Natural killer cell treated with Interleukin-12 subunit alpha and Interleukin-12 subunit beta and Interleukin-15 and Interleukin-18, amount 100 ng/mL, for 72 hours (primary cell): ENCODE measurements at regions not wholly inside any gene's neighbourhood (a gene's known extent, or its start where the extent isn't known, plus 50 kb on each side); places are given as distances from the start of the nearest gene placed in this dataset.
"Not testable (repeated sequence)": the region's sequence is repeated elsewhere in the genome, so short reads cannot be mapped to it uniquely, and the experiment has no call there.

Source experiments
- ATAC-seq, 2 donors: fragments of 150-1000 bp; cut with Tn5 transposase in 1 of 2; sonication (Bioruptor Pico), chemical (Tn5 transposase) in 1 of 2; 2 replicates each; pipeline ENCODE4 v1.10.0; 2021
- DNase-seq: peaks from one replicate; pipeline ENCODE4 v3.0.0; 2022; ENCODE audit warnings: low spot score
- H3K27ac Mint-ChIP-seq, 2 donors: 1 replicate in 1 of 2; 2 replicates in 1 of 2; pipeline ENCODE4 v1.8.0; 2022; ENCODE audit warnings: mixed read lengths in 2 of 2, mild to moderate bottlenecking in 1 of 2, moderate library complexity in 1 of 2
- H3K27me3 Mint-ChIP-seq, 2 donors: 1 replicate in 1 of 2; 2 replicates in 1 of 2; pipeline ENCODE4 v1.8.0; 2022; ENCODE audit warnings: mixed read lengths in 2 of 2
- H3K36me3 Mint-ChIP-seq: one replicate; pipeline ENCODE4 v1.8.0; 2022; ENCODE audit warnings: mixed read lengths
- H3K4me1 Mint-ChIP-seq, 2 donors: 1 replicate in 1 of 2; 2 replicates in 1 of 2; pipeline ENCODE4 v1.8.0; 2022; ENCODE audit warnings: low read depth in 2 of 2, mixed read lengths in 2 of 2, mild to moderate bottlenecking in 1 of 2
- H3K4me3 Mint-ChIP-seq: one replicate; pipeline ENCODE4 v1.8.0; 2022; ENCODE audit warnings: mixed read lengths
- H3K9me3 Mint-ChIP-seq: 2 replicates; pipeline ENCODE4 v1.8.0; 2022; ENCODE audit warnings: mixed read lengths

- not testable (repeated sequence) for H3K4me3 Mint-ChIP-seq, H3K4me1 Mint-ChIP-seq
Observed at GRCh38 chr17:21470422-21470821, 94.3 kb downstream of the KCNJ12 start.

GRCh38 chr17:21470861-21471260 is 94.7 kb downstream of the KCNJ12 start:
- peaks cover 11 to 14% of the 10 kb centered on the region in 2 donors for H3K27me3 Mint-ChIP-seq
- H3K36me3 Mint-ChIP-seq = no peaks in the 10 kb centered on the region
- no peak overlapping the region for H3K4me3 Mint-ChIP-seq
- no peaks in the 10 kb centered on the region for H3K9me3 Mint-ChIP-seq
- no peak overlapping the region for H3K27ac Mint-ChIP-seq
- DNase-seq = no peak
- no peak for ATAC-seq
- H3K4me1 Mint-ChIP-seq = no peaks in the 10 kb centered on the region

More at GRCh38 chr17:21470422-21470821, 94.3 kb downstream of the KCNJ12 start:
- ATAC-seq, H3K36me3 Mint-ChIP-seq, DNase-seq, H3K9me3 Mint-ChIP-seq, H3K27ac Mint-ChIP-seq: not testable (repeated sequence)
- H3K27me3 Mint-ChIP-seq = peaks cover 7 to 11% of the 10 kb centered on the region in 2 donors

GRCh38 chr17:21474815-21475214 is 98.7 kb downstream of the KCNJ12 start:
- Mint-ChIP-seq H3K4me1 (no peaks in the 10 kb centered on the region), H3K27ac (no peak overlapping the region), H3K27me3 (peaks cover 16 to 22% of the 10 kb centered on the region in 2 donors), H3K36me3 (no peaks in the 10 kb centered on the region), H3K4me3 (no peak overlapping the region), H3K9me3 (no peaks in the 10 kb centered on the region)
- no peak for DNase-seq
- peak in 1 of 2 donors; percentile 36 for ATAC-seq

GRCh38 chr17:21475571-21475970 is 99.4 kb downstream of the KCNJ12 start:
- ATAC-seq (no peak), DNase-seq (no peak)
- H3K36me3 Mint-ChIP-seq = no peaks in the 10 kb centered on the region
- H3K27ac Mint-ChIP-seq = no peak overlapping the region
- no peak overlapping the region for H3K4me3 Mint-ChIP-seq
- H3K27me3 Mint-ChIP-seq = peaks cover 23 to 27% of the 10 kb centered on the region in 2 donors
- no peaks in the 10 kb centered on the region for H3K4me1 Mint-ChIP-seq
- H3K9me3 Mint-ChIP-seq = no peaks in the 10 kb centered on the region

DNA sequence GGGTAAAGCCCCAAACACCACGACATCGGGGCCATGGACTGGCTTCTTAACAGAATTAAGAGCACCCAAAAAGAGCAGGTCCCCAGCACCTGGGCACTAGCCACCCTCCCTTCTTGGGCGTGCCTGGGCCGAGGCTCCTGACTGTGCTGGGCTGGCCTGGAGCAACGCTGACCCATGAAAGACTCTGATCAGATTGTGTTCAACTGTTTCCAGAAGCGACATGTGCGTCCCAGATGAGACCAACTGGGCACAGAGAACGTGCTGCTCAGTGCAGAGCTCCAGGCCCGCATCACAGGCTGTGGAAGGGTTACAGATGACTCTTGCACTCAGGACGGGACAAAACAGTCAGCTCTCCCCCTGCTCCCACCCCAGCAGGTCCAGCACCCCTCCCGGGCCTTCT is 100.7 kb downstream of the KCNJ12 start:
- Mint-ChIP-seq H3K27me3 (peaks cover 19 to 34% of the 10 kb centered on the region in 2 donors), H3K4me1 (no peaks in the 10 kb centered on the region), H3K9me3 (no peaks in the 10 kb centered on the region), H3K4me3 (no peak overlapping the region), H3K27ac (no peak overlapping the region), H3K36me3 (no peaks in the 10 kb centered on the region)
- DNase-seq = no peak
- no peak for ATAC-seq

DNA sequence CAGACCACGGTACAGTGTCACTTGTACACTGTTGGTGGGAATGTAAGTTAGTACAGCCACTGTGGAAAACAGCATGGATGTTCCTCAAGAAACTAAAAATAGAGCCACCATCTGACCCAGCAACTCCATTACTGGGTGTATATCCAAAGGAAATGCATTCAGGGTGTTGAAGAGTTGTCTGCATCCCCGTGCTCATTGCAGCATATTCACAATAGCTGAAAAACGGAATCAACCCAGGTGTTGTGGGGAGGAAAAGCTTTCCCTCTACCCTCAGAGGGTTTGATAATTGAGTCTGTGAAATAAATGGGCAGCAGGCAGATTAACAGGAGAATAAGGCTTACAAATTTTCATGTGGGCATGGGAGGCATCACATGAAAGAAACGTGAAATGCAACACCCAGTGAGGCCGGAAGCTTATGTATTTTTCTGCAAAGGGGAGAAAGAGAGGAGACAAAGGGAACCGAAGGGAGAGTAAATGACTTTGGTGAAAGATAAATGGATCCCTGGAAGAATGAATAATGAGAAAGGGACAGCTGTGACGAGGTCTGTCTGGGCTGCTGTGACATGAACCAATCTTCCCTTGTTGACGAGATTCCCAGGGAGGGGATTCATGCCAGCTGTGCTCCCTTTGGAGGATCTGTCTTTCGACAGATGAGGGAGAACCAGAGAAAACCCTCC is 106.2 kb downstream of the KCNJ12 start:
- no peak overlapping the region for H3K4me3 Mint-ChIP-seq
- no peaks in the 10 kb centered on the region for H3K4me1 Mint-ChIP-seq
- DNase-seq = no peak
- no peaks in the 10 kb centered on the region for H3K9me3 Mint-ChIP-seq
- no peak for ATAC-seq
- H3K27me3 Mint-ChIP-seq = peaks cover 44 to 45% of the 10 kb centered on the region in 2 donors
- H3K27ac Mint-ChIP-seq = no peak overlapping the region
- H3K36me3 Mint-ChIP-seq = no peaks in the 10 kb centered on the region

- H3K27ac Mint-ChIP-seq, H3K9me3 Mint-ChIP-seq, H3K4me1 Mint-ChIP-seq: not testable (repeated sequence)
Observed at GRCh38 chr17:21488043-21488442, 111.9 kb downstream of the KCNJ12 start.

GRCh38 chr17:21493993-21494392 is 117.8 kb downstream of the KCNJ12 start:
- H3K4me1 Mint-ChIP-seq = no peaks in the 10 kb centered on the region
- no peak for ATAC-seq
- no peak for DNase-seq
- no peaks in the 10 kb centered on the region for H3K36me3 Mint-ChIP-seq
- no peaks in the 10 kb centered on the region for H3K9me3 Mint-ChIP-seq
- no peak overlapping the region for H3K4me3 Mint-ChIP-seq
- H3K27me3 Mint-ChIP-seq = peaks cover 7 to 8% of the 10 kb centered on the region in 2 donors
- H3K27ac Mint-ChIP-seq = no peak overlapping the region

More at GRCh38 chr17:21488043-21488442, 111.9 kb downstream of the KCNJ12 start:
- DNase-seq, ATAC-seq, H3K36me3 Mint-ChIP-seq, H3K4me3 Mint-ChIP-seq: not testable (repeated sequence)
- peaks cover 25% of the 10 kb centered on the region in 2 donors for H3K27me3 Mint-ChIP-seq

DNA sequence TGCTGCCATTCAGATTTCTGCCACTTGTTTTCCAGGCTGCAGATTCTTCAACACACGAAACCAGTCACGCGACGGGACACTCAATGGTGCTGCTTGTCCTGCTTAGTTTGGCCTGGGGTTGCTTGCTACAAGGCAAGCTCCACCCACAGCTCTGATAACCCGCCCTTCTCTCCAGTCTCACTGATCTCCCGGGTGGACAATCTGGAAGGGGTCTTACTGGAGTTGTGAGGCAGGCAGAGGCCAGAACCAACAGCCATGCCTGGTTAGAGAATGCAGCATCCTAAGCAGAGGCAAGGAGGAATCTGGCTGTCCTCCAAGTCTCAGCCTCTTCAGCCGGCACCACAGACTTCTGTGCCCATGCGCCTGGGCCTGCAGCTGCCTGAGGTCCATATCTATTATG is 119.1 kb downstream of the KCNJ12 start:
- Mint-ChIP-seq H3K4me3 (no peak overlapping the region), H3K27me3 (peaks cover 4 to 8% of the 10 kb centered on the region in 2 donors), H3K36me3 (no peaks in the 10 kb centered on the region), H3K27ac (no peak overlapping the region), H3K9me3 (no peaks in the 10 kb centered on the region), H3K4me1 (no peaks in the 10 kb centered on the region)
- DNase-seq (no peak), ATAC-seq (no peak)

DNA sequence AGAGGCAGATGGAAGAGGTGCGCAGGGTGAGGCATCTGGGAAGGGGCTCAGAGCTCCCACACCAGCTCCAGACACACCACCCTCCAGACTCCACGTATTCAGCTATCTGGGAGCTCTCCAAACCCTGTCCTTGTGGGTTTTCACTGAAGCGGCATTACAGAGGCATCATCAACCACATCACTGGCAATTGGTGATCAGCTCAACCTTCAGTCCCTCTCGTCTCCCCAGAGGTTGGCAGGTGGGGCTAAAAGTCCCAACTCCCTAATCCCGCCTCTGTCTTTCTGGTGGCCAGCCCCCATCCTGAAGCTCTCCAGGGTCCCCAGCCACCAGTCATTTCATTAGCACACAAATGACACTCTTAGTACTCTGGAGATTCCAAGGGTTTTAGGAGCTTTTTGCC is 123.9 kb downstream of the KCNJ12 start:
- no peak for ATAC-seq
- H3K36me3 Mint-ChIP-seq = no peaks in the 10 kb centered on the region
- DNase-seq = no peak
- H3K27ac Mint-ChIP-seq = no peak overlapping the region
- H3K4me1 Mint-ChIP-seq = no peaks in the 10 kb centered on the region
- no peak overlapping the region for H3K4me3 Mint-ChIP-seq
- peaks cover 0 to 6% of the 10 kb centered on the region in 2 donors for H3K27me3 Mint-ChIP-seq
- no peaks in the 10 kb centered on the region for H3K9me3 Mint-ChIP-seq

- not testable (repeated sequence) for H3K27ac Mint-ChIP-seq, H3K36me3 Mint-ChIP-seq, DNase-seq, H3K4me1 Mint-ChIP-seq, H3K9me3 Mint-ChIP-seq, H3K27me3 Mint-ChIP-seq, ATAC-seq, H3K4me3 Mint-ChIP-seq
Observed at GRCh38 chr17:21501927-21502700, 126.0 kb downstream of the KCNJ12 start.

DNA sequence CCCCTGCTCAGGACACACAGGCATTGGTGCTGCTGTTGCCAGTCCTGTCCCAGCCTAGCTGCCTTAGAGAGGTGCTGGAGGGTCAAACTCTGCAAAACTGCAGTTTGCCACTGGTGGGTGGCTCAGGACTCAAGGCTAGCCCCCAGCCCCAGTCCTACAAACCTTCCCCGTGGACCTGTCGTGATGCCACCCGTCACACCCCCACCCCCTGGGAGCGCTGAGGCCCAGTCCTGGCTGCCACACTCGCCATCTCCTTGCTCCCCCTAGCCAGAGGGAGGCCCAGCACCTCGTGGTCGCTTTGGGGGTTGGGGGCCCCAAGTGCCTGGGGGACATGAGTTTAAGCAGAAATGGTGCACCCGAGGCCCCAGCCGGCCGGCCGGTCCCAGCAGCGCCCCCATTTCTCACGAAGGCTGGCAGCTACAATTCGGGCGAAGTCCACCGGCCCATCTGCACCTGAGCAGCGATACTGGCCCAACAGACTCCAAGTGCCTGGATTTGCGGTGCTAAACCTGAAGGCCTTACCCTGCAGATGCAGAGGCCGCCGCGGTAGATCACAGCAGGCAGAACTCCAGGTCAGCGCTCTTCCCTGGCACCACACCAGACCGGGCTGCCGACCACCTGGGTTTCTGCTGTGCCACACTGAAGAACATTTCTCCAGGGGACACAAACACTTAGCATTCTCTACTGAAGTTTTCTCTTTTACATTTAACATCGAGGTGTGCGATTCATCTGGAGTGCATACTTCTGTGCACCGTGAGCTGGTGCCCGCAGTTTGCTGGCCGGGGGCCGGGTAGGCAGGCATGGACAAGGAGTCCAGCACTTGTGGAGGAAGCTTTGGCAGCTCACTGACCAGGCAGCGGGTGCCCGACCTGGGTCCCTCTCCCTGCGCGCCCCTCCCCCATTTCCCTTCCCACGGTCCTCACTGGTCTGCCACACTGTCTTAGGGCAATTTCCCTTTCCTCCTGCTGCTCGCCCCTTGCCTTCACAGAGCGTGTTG is 130.0 kb downstream of the KCNJ12 start:
- Mint-ChIP-seq H3K4me1 (peaks cover 3% of the 10 kb centered on the region in 2 donors), H3K36me3 (no peaks in the 10 kb centered on the region), H3K27me3 (peaks cover 20 to 22% of the 10 kb centered on the region in 2 donors), H3K9me3 (no peaks in the 10 kb centered on the region), H3K4me3 (no peak overlapping the region), H3K27ac (no peak overlapping the region)
- ATAC-seq = peak in 1 of 2 donors; percentile 56
- DNase-seq = no peak

DNA sequence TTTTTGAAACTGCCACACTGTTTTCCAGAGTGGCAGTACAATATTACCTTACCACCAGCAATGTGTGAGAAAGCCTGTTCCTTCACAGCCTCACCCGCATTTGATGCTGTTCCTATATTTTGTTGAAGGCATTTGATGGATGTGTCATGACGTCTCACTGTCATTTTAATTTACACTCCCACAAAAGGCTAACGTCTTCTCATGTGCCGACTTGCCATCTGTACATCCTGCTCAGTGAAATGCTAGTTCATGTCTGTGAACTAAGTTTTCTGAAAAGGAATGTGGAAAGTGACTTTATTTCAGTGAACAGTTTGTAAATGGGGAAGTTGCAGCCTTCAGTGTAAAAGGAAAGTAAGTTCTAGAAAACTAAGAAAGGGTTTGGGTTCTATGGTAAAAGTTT is 131.6 kb downstream of the KCNJ12 start:
- H3K27ac Mint-ChIP-seq, H3K9me3 Mint-ChIP-seq, ATAC-seq, H3K36me3 Mint-ChIP-seq, H3K4me3 Mint-ChIP-seq, DNase-seq: not testable (repeated sequence)
- Mint-ChIP-seq H3K4me1 (peaks cover 5 to 14% of the 10 kb centered on the region in 2 donors), H3K27me3 (peaks cover 25 to 30% of the 10 kb centered on the region in 2 donors)
